Liver (tissue), 3 donors: ENCODE measurements at regions not wholly inside any gene's neighbourhood (a gene's known extent, or its start where the extent isn't known, plus 50 kb on each side); places are given as distances from the start of the nearest gene placed in this dataset.
"Not testable (repeated sequence)": the region's sequence is repeated elsewhere in the genome, so short reads cannot be mapped to it uniquely, and the experiment has no call there.

ENCODE experiments used
- EGR1 ChIP-seq, 2 donors: IDR thresholded peaks; 2 replicates each; pipeline ENCODE4 v1.6.1; 2016 to 2018; ENCODE audit warnings: antibody characterized with exemption in 2 of 2, low read depth in 2 of 2
- GABPA ChIP-seq, 2 donors: IDR thresholded peaks in 1 of 2; conservative IDR thresholded peaks in 1 of 2; 2 replicates each; pipeline ENCODE4 v1.6.1; 2016; ENCODE audit warnings: antibody characterized with exemption in 2 of 2, mild to moderate bottlenecking in 1 of 2, moderate library complexity in 1 of 2
- HNF4A ChIP-seq, 2 donors: conservative IDR thresholded peaks; 2 replicates each; pipeline ENCODE4 v1.6.1; 2016; ENCODE audit warnings: antibody characterized with exemption in 2 of 2, mild to moderate bottlenecking in 2 of 2
- JUND ChIP-seq, 2 donors: IDR thresholded peaks; 2 replicates each; pipeline ENCODE4 v1.6.1; 2016; ENCODE audit warnings: antibody characterized with exemption in 2 of 2
- NR2F2 ChIP-seq: IDR thresholded peaks from 2 replicates; pipeline ENCODE4 v1.6.1; 2016; ENCODE audit warnings: antibody characterized with exemption
- RAD21 ChIP-seq, 2 donors: IDR thresholded peaks; 2 replicates each; pipeline ENCODE4 v1.6.1; 2016; ENCODE audit warnings: antibody characterized with exemption in 2 of 2, mild to moderate bottlenecking in 2 of 2
- SP1 ChIP-seq: IDR thresholded peaks from 2 replicates; pipeline ENCODE4 v1.6.1; 2018; ENCODE audit warnings: antibody characterized with exemption, mild to moderate bottlenecking
- TAF1 ChIP-seq: conservative IDR thresholded peaks from 2 replicates; pipeline ENCODE4 v1.6.1; 2016; ENCODE audit warnings: antibody characterized with exemption, mild to moderate bottlenecking
- YY1 ChIP-seq: IDR thresholded peaks from 2 replicates; pipeline ENCODE4 v1.6.1; 2016; ENCODE audit warnings: antibody characterized with exemption, mild to moderate bottlenecking
- TF ChIP-seq, protein P1 (sequence below): fragments of 150-350 bp; IDR thresholded peaks from 2 replicates; pipeline ENCODE4 v1.5.1; 2017; ENCODE audit warnings: improper control_type of control experiment, low read depth, low read length; ENCODE audit not compliant: missing input control
- TF ChIP-seq, protein P2 (sequence below): IDR thresholded peaks from 2 replicates; pipeline ENCODE4 v1.6.1; 2016; ENCODE audit warnings: antibody characterized with exemption
- TF ChIP-seq, protein P3 (sequence below): IDR thresholded peaks from 2 replicates; pipeline ENCODE4 v1.6.1; 2016; ENCODE audit warnings: antibody characterized with exemption
- TF ChIP-seq, protein P4 (sequence below): IDR thresholded peaks from 2 replicates; pipeline ENCODE4 v1.6.1; 2016; ENCODE audit warnings: antibody characterized with exemption, mild to moderate bottlenecking
- TF ChIP-seq, protein P5 (sequence below): IDR thresholded peaks from 2 replicates; pipeline ENCODE4 v1.6.1; 2016; ENCODE audit warnings: antibody characterized with exemption
- donor health status: healthy.
- donor health status: healthy.

DNA sequence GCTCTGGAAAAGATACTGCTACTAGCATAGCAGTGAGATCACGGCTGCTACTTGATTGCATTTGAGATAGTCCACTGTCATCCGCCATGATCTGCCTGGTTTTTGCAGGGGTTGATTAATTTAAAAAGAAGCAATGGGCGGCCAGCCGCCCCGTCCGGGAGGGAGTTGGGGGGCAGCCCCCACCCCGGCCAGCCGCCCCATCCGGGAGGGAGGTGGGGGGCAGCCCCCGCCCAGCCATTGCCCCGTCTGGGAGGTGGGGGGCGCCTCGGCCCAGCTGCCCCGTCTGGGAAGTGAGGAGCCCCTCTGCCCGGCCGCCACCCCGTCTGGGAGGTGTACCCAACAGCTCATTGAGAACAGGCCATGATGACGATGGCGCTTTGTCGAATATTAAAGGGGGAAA is 81.3 kb upstream of the CMKLR1 start:
- TF ChIP-seq, protein P1, sequence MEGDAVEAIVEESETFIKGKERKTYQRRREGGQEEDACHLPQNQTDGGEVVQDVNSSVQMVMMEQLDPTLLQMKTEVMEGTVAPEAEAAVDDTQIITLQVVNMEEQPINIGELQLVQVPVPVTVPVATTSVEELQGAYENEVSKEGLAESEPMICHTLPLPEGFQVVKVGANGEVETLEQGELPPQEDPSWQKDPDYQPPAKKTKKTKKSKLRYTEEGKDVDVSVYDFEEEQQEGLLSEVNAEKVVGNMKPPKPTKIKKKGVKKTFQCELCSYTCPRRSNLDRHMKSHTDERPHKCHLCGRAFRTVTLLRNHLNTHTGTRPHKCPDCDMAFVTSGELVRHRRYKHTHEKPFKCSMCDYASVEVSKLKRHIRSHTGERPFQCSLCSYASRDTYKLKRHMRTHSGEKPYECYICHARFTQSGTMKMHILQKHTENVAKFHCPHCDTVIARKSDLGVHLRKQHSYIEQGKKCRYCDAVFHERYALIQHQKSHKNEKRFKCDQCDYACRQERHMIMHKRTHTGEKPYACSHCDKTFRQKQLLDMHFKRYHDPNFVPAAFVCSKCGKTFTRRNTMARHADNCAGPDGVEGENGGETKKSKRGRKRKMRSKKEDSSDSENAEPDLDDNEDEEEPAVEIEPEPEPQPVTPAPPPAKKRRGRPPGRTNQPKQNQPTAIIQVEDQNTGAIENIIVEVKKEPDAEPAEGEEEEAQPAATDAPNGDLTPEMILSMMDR = not testable (repeated sequence)
- TF ChIP-seq SP1; HNF4A (conservative IDR thresholded peaks at IDR 0.05); RAD21 (IDR thresholded peaks at IDR 0.05); YY1; EGR1 (IDR thresholded peaks at IDR 0.05; ENCODE audit: low read depth in 2 of 2); TAF1; GABPA (IDR thresholded peaks at IDR 0.05 in 1 of 2, conservative IDR thresholded peaks at IDR 0.05 in 1 of 2); JUND (IDR thresholded peaks at IDR 0.05); NR2F2: not testable (repeated sequence)
- TF ChIP-seq, protein P2, sequence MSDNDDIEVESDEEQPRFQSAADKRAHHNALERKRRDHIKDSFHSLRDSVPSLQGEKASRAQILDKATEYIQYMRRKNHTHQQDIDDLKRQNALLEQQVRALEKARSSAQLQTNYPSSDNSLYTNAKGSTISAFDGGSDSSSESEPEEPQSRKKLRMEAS = not testable (repeated sequence)
- TF ChIP-seq, protein P3, sequence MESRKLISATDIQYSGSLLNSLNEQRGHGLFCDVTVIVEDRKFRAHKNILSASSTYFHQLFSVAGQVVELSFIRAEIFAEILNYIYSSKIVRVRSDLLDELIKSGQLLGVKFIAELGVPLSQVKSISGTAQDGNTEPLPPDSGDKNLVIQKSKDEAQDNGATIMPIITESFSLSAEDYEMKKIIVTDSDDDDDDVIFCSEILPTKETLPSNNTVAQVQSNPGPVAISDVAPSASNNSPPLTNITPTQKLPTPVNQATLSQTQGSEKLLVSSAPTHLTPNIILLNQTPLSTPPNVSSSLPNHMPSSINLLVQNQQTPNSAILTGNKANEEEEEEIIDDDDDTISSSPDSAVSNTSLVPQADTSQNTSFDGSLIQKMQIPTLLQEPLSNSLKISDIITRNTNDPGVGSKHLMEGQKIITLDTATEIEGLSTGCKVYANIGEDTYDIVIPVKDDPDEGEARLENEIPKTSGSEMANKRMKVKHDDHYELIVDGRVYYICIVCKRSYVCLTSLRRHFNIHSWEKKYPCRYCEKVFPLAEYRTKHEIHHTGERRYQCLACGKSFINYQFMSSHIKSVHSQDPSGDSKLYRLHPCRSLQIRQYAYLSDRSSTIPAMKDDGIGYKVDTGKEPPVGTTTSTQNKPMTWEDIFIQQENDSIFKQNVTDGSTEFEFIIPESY = not testable (repeated sequence)
- TF ChIP-seq, protein P4, sequence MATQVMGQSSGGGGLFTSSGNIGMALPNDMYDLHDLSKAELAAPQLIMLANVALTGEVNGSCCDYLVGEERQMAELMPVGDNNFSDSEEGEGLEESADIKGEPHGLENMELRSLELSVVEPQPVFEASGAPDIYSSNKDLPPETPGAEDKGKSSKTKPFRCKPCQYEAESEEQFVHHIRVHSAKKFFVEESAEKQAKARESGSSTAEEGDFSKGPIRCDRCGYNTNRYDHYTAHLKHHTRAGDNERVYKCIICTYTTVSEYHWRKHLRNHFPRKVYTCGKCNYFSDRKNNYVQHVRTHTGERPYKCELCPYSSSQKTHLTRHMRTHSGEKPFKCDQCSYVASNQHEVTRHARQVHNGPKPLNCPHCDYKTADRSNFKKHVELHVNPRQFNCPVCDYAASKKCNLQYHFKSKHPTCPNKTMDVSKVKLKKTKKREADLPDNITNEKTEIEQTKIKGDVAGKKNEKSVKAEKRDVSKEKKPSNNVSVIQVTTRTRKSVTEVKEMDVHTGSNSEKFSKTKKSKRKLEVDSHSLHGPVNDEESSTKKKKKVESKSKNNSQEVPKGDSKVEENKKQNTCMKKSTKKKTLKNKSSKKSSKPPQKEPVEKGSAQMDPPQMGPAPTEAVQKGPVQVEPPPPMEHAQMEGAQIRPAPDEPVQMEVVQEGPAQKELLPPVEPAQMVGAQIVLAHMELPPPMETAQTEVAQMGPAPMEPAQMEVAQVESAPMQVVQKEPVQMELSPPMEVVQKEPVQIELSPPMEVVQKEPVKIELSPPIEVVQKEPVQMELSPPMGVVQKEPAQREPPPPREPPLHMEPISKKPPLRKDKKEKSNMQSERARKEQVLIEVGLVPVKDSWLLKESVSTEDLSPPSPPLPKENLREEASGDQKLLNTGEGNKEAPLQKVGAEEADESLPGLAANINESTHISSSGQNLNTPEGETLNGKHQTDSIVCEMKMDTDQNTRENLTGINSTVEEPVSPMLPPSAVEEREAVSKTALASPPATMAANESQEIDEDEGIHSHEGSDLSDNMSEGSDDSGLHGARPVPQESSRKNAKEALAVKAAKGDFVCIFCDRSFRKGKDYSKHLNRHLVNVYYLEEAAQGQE = not testable (repeated sequence)
- TF ChIP-seq, protein P5, sequence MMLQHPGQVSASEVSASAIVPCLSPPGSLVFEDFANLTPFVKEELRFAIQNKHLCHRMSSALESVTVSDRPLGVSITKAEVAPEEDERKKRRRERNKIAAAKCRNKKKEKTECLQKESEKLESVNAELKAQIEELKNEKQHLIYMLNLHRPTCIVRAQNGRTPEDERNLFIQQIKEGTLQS = not testable (repeated sequence)
